HTR-8/SVneo (cell line): ENCODE measurements at regions not wholly inside any gene's neighbourhood (a gene's known extent, or its start where the extent isn't known, plus 50 kb on each side); places are given as distances from the start of the nearest gene placed in this dataset.

Source experiments
- DNase-seq: peaks from one replicate; pipeline ENCODE4 v3.0.0; 2011; ENCODE audit warnings: low spot score, mixed read lengths; ENCODE audit not compliant: insufficient read length
- FAIRE-seq: peaks from 2 replicates; lab custom pipeline; 2011; peaks lifted over from hg19 to GRCh38; lab: Jason Lieb, UNC

GRCh38 chr12:105929192-105929591, 209.6 kb downstream of the NUAK1 start:
- FAIRE-seq (no peak), DNase-seq (no peak)

- DNase-seq, result no peak
- no peak for FAIRE-seq
These were observed 207.9 kb downstream of the NUAK1 start for GRCh38 chr12:105930557-105931503.

GRCh38 chr12:105931762-105932570, 206.8 kb downstream of the NUAK1 start:
- FAIRE-seq (no peak), DNase-seq (no peak)

- DNase-seq (peak; percentile 77), FAIRE-seq (peak; percentile 40)
These were observed 204.8 kb downstream of the NUAK1 start for GRCh38 chr12:105933671-105934665.

GRCh38 chr12:105935106-105935505, 203.6 kb downstream of the NUAK1 start:
- no peak for FAIRE-seq
- no peak for DNase-seq

GRCh38 chr12:105935981-105936380, 202.8 kb downstream of the NUAK1 start:
- DNase-seq (no peak), FAIRE-seq (no peak)

- FAIRE-seq (no peak), DNase-seq (no peak)
These were observed 202.3 kb downstream of the NUAK1 start for GRCh38 chr12:105936496-105936895.

- no peak for FAIRE-seq
These were observed 201.7 kb downstream of the NUAK1 start for GRCh38 chr12:105937009-105937408.

GRCh38 chr12:105939181-105939721, 199.5 kb downstream of the NUAK1 start:
- no peak for FAIRE-seq
- DNase-seq, result no peak

More at GRCh38 chr12:105937009-105937408, 201.7 kb downstream of the NUAK1 start:
- no peak for DNase-seq

GRCh38 chr12:105942281-105942680, 196.5 kb downstream of the NUAK1 start:
- FAIRE-seq (no peak), DNase-seq (no peak)

GRCh38 chr12:105943525-105943924, 195.2 kb downstream of the NUAK1 start:
- FAIRE-seq, result no peak
- no peak for DNase-seq

- FAIRE-seq (no peak), DNase-seq (no peak)
These were observed 194.1 kb downstream of the NUAK1 start for GRCh38 chr12:105944628-105945027.

- FAIRE-seq, result no peak
- no peak for DNase-seq
These were observed 192.9 kb downstream of the NUAK1 start for GRCh38 chr12:105945880-105946279.

GRCh38 chr12:105946493-105946901, 192.3 kb downstream of the NUAK1 start:
- DNase-seq, result no peak
- no peak for FAIRE-seq

GRCh38 chr12:105947906-105948305, 190.8 kb downstream of the NUAK1 start:
- FAIRE-seq, result no peak
- no peak for DNase-seq

GRCh38 chr12:105948331-105948730, 190.4 kb downstream of the NUAK1 start:
- DNase-seq (no peak), FAIRE-seq (no peak)

- FAIRE-seq (no peak), DNase-seq (no peak)
These were observed 189.4 kb downstream of the NUAK1 start for GRCh38 chr12:105949391-105949790.

GRCh38 chr12:105951732-105952131, 187.0 kb downstream of the NUAK1 start:
- no peak for DNase-seq
- FAIRE-seq, result no peak
